ENCODE measurements at regions not wholly inside any gene's neighbourhood (a gene's known extent, or its start where the extent isn't known, plus 50 kb on each side); places are given as distances from the start of the nearest gene placed in this dataset.

GRCh38 chr6:150767161-150767560, 98.3 kb upstream of the MTHFD1L start:
- no peak for TF ChIP-seq CTCF (conservative IDR thresholded peaks at IDR 0.05)
- TF ChIP-seq EZH2 (IDR thresholded peaks at IDR 0.05; ENCODE audit: low read depth), result no peak

Measured in PC-9 (cell line).